H1 (cell line): ENCODE measurements at regions not wholly inside any gene's neighbourhood (a gene's known extent, or its start where the extent isn't known, plus 50 kb on each side); places are given as distances from the start of the nearest gene placed in this dataset.

Source experiments
- CTCF ChIA-PET: fragments of 300-600 bp; sonication (Branson Sonifier 250); formaldehyde crosslinking; loops from one replicate; lab custom pipeline; 2021; ENCODE audit not compliant: partially characterized antibody; lab: Charles Lee
- POLR2A ChIA-PET: fragments of 300-600 bp; sonication (Branson Sonifier 250); formaldehyde crosslinking; loops from one replicate; lab custom pipeline; 2021; ENCODE audit warnings: inconsistent platforms; ENCODE audit not compliant: partially characterized antibody; lab: Charles Lee
- DNase-seq, 2 experiments: peaks; one replicate each; pipeline versions ENCODE4 v3.0.0 to v3.0.0-alpha.2; 2010 to 2022; ENCODE audit warnings: low spot score in 2 of 2, low read depth in 1 of 2, mixed read lengths in 1 of 2
- FAIRE-seq: peaks from 2 replicates; lab custom pipeline; 2011; peaks lifted over from hg19 to GRCh38; lab: Jason Lieb, UNC
- H2AFZ ChIP-seq: 2 replicates; pipeline ENCODE4 v1.8.1; 2012; ENCODE audit warnings: low read length, inconsistent platforms
- H2AK5ac ChIP-seq: 2 replicates; pipeline ENCODE4 v1.6.1; 2013; ENCODE audit warnings: low read depth, low read length
- H2BK120ac ChIP-seq: replicated peaks from 2 replicates; pipeline ENCODE3; 2013; ENCODE audit warnings: low read depth, low read length, inconsistent platforms
- H2BK12ac ChIP-seq: 2 replicates; pipeline ENCODE4 v1.6.1; 2013; ENCODE audit warnings: low read depth, low read length
- H2BK15ac ChIP-seq: 2 replicates; pipeline ENCODE4 v1.6.1; 2013; ENCODE audit warnings: low read length
- H2BK20ac ChIP-seq: 2 replicates; pipeline ENCODE4 v1.6.1; 2013; ENCODE audit warnings: low read length
- H2BK5ac ChIP-seq: 2 replicates; pipeline ENCODE4 v1.6.1; 2013; ENCODE audit warnings: low read depth, low read length
- H3K14ac ChIP-seq: 2 replicates; pipeline ENCODE4 v1.6.1; 2013; ENCODE audit warnings: inconsistent platforms; ENCODE audit not compliant: insufficient read length
- H3K18ac ChIP-seq: 2 replicates; pipeline ENCODE4 v1.6.1; 2013; ENCODE audit warnings: low read length; ENCODE audit errors: extremely low read depth
- H3K23ac ChIP-seq: 2 replicates; pipeline ENCODE4 v1.6.1; 2013; ENCODE audit warnings: inconsistent platforms; ENCODE audit not compliant: insufficient read length
- H3K23me2 ChIP-seq: 2 replicates; pipeline ENCODE4 v1.6.1; 2013; ENCODE audit warnings: low read depth, low read length
- H3K27ac ChIP-seq: 2 replicates; pipeline ENCODE4 v1.6.1; 2011; ENCODE audit warnings: low read depth, low read length, inconsistent platforms
- H3K27me3 ChIP-seq, 4 experiments: replicated peaks in 1 of 4; 1 replicate in 1 of 4; 2 replicates in 3 of 4; pipeline versions ENCODE4 v1.6.1 to v1.8.1; 2011 to 2013; ENCODE audit warnings: low read length in 3 of 4, mild to moderate bottlenecking in 3 of 4, inconsistent platforms in 2 of 4, mixed read lengths in 2 of 4, moderate library complexity in 1 of 4; ENCODE audit not compliant: control insufficient read depth in 3 of 4, insufficient read depth in 3 of 4; ENCODE audit errors: extremely low read depth in 1 of 4
- H3K36me3 ChIP-seq, 4 experiments: 2 replicates each; pipeline versions ENCODE4 v1.6.1 to v1.8.1; 2011 to 2013; ENCODE audit warnings: mild to moderate bottlenecking in 4 of 4, low read length in 3 of 4, moderate library complexity in 2 of 4, control low read depth in 1 of 4, inconsistent platforms in 1 of 4; ENCODE audit not compliant: insufficient read depth in 4 of 4, control insufficient read depth in 2 of 4
- H3K4ac ChIP-seq: replicated peaks from 2 replicates; pipeline ENCODE3; 2013; ENCODE audit warnings: low read length, low read depth, mixed read lengths, inconsistent platforms; ENCODE audit not compliant: insufficient read length
- H3K4me1 ChIP-seq, 4 experiments: replicated peaks in 1 of 4; 1 replicate in 1 of 4; 2 replicates in 3 of 4; pipeline versions ENCODE4 v1.6.1 to v1.8.1; 2011 to 2013; ENCODE audit warnings: low read length in 3 of 4, inconsistent platforms in 2 of 4, mixed read lengths in 1 of 4; ENCODE audit not compliant: insufficient read depth in 4 of 4, control insufficient read depth in 3 of 4
- H3K4me2 ChIP-seq, 2 experiments: 2 replicates each; pipeline versions ENCODE4 v1.6.1 to v1.8.1; 2011 to 2013; ENCODE audit warnings: low read depth in 2 of 2, low read length in 2 of 2, control low read depth in 1 of 2, inconsistent platforms in 1 of 2, mild to moderate bottlenecking in 1 of 2; ENCODE audit not compliant: insufficient read depth in 1 of 2
- H3K4me3 ChIP-seq, 4 experiments: fragments of 200-600, 300-600 bp in 1 of 4; sonication (generic), shearing (Covaris generic), sonication (Bioruptor Twin) in 1 of 4; 2 replicates each; pipeline versions ENCODE4 v1.5.1 to v1.8.1; 2011 to 2016; ENCODE audit warnings: low read length in 4 of 4, low read depth in 3 of 4, control low read depth in 2 of 4, inconsistent platforms in 2 of 4, mild to moderate bottlenecking in 2 of 4, mixed read lengths in 1 of 4, moderate library complexity in 1 of 4; ENCODE audit not compliant: insufficient read depth in 2 of 4; ENCODE audit errors: extremely low read depth in 1 of 4
- H3K56ac ChIP-seq: replicated peaks from 2 replicates; pipeline ENCODE3; 2013; ENCODE audit warnings: low read depth, mild to moderate bottlenecking, mixed read lengths, low read length, inconsistent platforms; ENCODE audit not compliant: insufficient read length
- H3K79me1 ChIP-seq: 2 replicates; pipeline ENCODE4 v1.6.1; 2013; ENCODE audit warnings: low read depth, low read length, control low read depth
- H3K79me2 ChIP-seq, 2 experiments: 2 replicates each; pipeline versions ENCODE4 v1.6.1 to v1.8.1; 2012 to 2013; ENCODE audit warnings: low read length in 2 of 2, mild to moderate bottlenecking in 2 of 2, inconsistent platforms in 1 of 2; ENCODE audit not compliant: insufficient read depth in 2 of 2, control insufficient read depth in 1 of 2
- H3K9ac ChIP-seq, 4 experiments: replicated peaks in 1 of 4; 1 replicate in 1 of 4; 2 replicates in 3 of 4; pipeline versions ENCODE4 v1.6.1 to v1.8.1; 2011 to 2013; ENCODE audit warnings: low read depth in 3 of 4, low read length in 3 of 4, control low read depth in 2 of 4, mild to moderate bottlenecking in 2 of 4, moderate library complexity in 2 of 4, inconsistent platforms in 1 of 4; ENCODE audit errors: extremely low read depth in 1 of 4
- H3K9me3 ChIP-seq, 2 experiments: 2 replicates each; pipeline versions ENCODE4 v1.6.1 to v1.8.1; 2012 to 2013; ENCODE audit warnings: mild to moderate bottlenecking in 2 of 2, moderate library complexity in 2 of 2, control low read depth in 1 of 2, inconsistent platforms in 1 of 2, low read depth in 1 of 2, low read length in 1 of 2, mixed read lengths in 1 of 2; ENCODE audit not compliant: insufficient read depth in 2 of 2
- H4K20me1 ChIP-seq, 2 experiments: replicated peaks in 1 of 2; 2 replicates each; pipeline versions ENCODE3 to v1.8.1; 2011 to 2013; ENCODE audit warnings: inconsistent platforms in 2 of 2, low read length in 2 of 2, mild to moderate bottlenecking in 1 of 2; ENCODE audit not compliant: insufficient read depth in 2 of 2, control insufficient read depth in 1 of 2
- H4K5ac ChIP-seq: 2 replicates; pipeline ENCODE4 v1.6.1; 2013; ENCODE audit warnings: low read length, low read depth, mixed read lengths, inconsistent platforms; ENCODE audit not compliant: insufficient read length
- H4K8ac ChIP-seq: 2 replicates; pipeline ENCODE4 v1.8.0; 2013; ENCODE audit warnings: mild to moderate bottlenecking, moderate library complexity, low read length, inconsistent platforms; ENCODE audit not compliant: insufficient read depth; ENCODE audit errors: extremely low read depth
- H4K91ac ChIP-seq: replicated peaks from 2 replicates; pipeline ENCODE3; 2013; ENCODE audit warnings: low read length, mixed read lengths, inconsistent platforms; ENCODE audit not compliant: insufficient read length
- CHD1 ChIP-seq: IDR thresholded peaks from 2 replicates; pipeline ENCODE4 v1.6.1; 2012; ENCODE audit warnings: low read depth, low read length, improper control_type of control experiment
- CTCF ChIP-seq, 3 experiments: IDR thresholded peaks; 1 replicate in 2 of 3; 2 replicates in 1 of 3; pipeline versions ENCODE4 v1.5.1 to v1.6.1; 2011; ENCODE audit warnings: low read length in 3 of 3, mild to moderate bottlenecking in 3 of 3, inconsistent platforms in 2 of 3, low read depth in 1 of 3, moderate library complexity in 1 of 3; ENCODE audit not compliant: insufficient read depth in 1 of 3; ENCODE audit errors: control extremely low read depth in 1 of 3
- WGBS, 2 experiments: shearing (Covaris generic) in 1 of 2; methylation state at CpG; one replicate each; pipeline versions ENCODE4 v1.1.6 to v1.1.7; 2013 to 2015; ENCODE audit warnings: low lambda C conversion rate in 2 of 2, mixed read lengths in 2 of 2, inconsistent platforms in 1 of 2, low coverage in 1 of 2, missing lambda C conversion rate in 1 of 2; ENCODE audit not compliant: insufficient replicate concordance in 2 of 2, insufficient coverage in 1 of 2, insufficient read length in 1 of 2; ENCODE audit errors: extremely low coverage in 1 of 2, missing lambda C conversion rate in 1 of 2; 5-methylcytosine and 5-hydroxymethylcytosine counted together

DNA sequence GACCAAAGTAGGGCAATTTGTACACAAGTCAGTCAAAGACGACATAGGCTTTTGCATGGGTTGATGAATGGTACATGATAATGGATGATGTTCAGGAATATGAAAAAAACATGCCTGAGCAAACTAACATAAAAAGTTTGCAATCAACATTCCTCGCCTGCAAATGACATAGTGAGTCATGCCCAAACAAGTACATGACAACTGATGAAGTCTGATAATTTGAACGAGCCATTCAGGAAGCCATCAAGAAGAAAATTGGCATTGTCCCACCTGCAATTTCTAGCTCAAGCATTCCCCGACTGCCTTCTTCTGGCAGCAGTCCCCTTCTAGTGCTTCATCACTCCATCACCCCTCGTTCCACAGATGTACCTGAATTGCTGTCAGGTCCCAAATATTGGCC, 118.4 kb upstream of the NR5A2 start:
- WGBS, 2 experiments, result 86% methylated on average over 5 of the region's 5 CpGs; no CpG with 5 or more reads in 1 of the 2 experiments
- ChIA-PET CTCF (no interaction called here), POLR2A (no interaction called here)
- Histone ChIP-seq H3K79me1 (no peaks in the 10 kb centered on the region), H2BK12ac (no peak overlapping the region), H3K79me2 (no peaks in the 10 kb centered on the region), H3K56ac (no peak overlapping the region), H4K20me1 (no peaks in the 10 kb centered on the region), H3K27ac (no peak overlapping the region), H4K5ac (no peak overlapping the region), H3K36me3 (no peaks in the 10 kb centered on the region), H3K4ac (no peak overlapping the region), H2BK120ac (no peak overlapping the region), H4K91ac (no peak overlapping the region), H3K27me3 (no peaks in the 10 kb centered on the region), H4K8ac (no peak overlapping the region), H3K9ac (no peak overlapping the region), H3K14ac (no peak overlapping the region), H2AFZ (no peak overlapping the region), H2AK5ac (no peak overlapping the region), H3K23ac (no peak overlapping the region), H2BK15ac (no peak overlapping the region), H3K4me2 (no peak overlapping the region), H3K18ac (no peak overlapping the region), H2BK20ac (no peak overlapping the region), H3K4me1 (peaks cover 0 to 3% (median 0%) of the 10 kb centered on the region in 4 experiments; a peak in 1 of 7 replicates), H3K23me2 (no peaks in the 10 kb centered on the region), H3K4me3 (no peak overlapping the region), H3K9me3 (peaks cover 0 to 3% of the 10 kb centered on the region in 2 experiments; a peak in 1 of 4 replicates), H2BK5ac (no peak overlapping the region)
- no peak for DNase-seq
- FAIRE-seq, result no peak
- TF ChIP-seq CHD1, result no peak
- TF ChIP-seq CTCF (IDR thresholded peaks at IDR 0.05; ENCODE audit: control extremely low read depth in 1 of 3, insufficient read depth in 1 of 3, low read depth in 1 of 3, low read length in 3 of 3), result no peak
